Transverse colon (tissue), 4 donors: ENCODE measurements at regions not wholly inside any gene's neighbourhood (a gene's known extent, or its start where the extent isn't known, plus 50 kb on each side); places are given as distances from the start of the nearest gene placed in this dataset.

ENCODE experiments used
- EP300 ChIP-seq: sonication (generic); formaldehyde crosslinking; IDR thresholded peaks from one replicate; pipeline ENCODE4 v1.6.1; 2017; ENCODE audit warnings: antibody characterized with exemption, low read depth
- POLR2A ChIP-seq: fragments of 450-650 bp; IDR thresholded peaks from one replicate; pipeline ENCODE4 v1.6.1; 2016; ENCODE audit warnings: antibody characterized with exemption, mild to moderate bottlenecking, moderate library complexity
- POLR2AphosphoS5 ChIP-seq, 3 donors: sonication (generic); formaldehyde crosslinking; IDR thresholded peaks; one replicate each; pipeline ENCODE4 v1.6.1; 2016; ENCODE audit warnings: antibody characterized with exemption in 3 of 3
- TF ChIP-seq, protein P1 (sequence below), 5 experiments: fragments of 200-600 bp in 3 of 5; fragments of 450-650 bp in 2 of 5; sonication (generic) in 3 of 5; IDR thresholded peaks; 1 replicate in 2 of 5; 2 replicates in 3 of 5; pipeline ENCODE4 v1.5.1; 2016 to 2017; ENCODE audit warnings: antibody characterized with exemption in 5 of 5, inconsistent platforms in 3 of 5, mild to moderate bottlenecking in 2 of 5, moderate library complexity in 1 of 5

- TF ChIP-seq POLR2A (no peak), EP300 (no peak), POLR2AphosphoS5 (IDR thresholded peaks at IDR 0.05) (no peak)
- TF ChIP-seq, protein P1, sequence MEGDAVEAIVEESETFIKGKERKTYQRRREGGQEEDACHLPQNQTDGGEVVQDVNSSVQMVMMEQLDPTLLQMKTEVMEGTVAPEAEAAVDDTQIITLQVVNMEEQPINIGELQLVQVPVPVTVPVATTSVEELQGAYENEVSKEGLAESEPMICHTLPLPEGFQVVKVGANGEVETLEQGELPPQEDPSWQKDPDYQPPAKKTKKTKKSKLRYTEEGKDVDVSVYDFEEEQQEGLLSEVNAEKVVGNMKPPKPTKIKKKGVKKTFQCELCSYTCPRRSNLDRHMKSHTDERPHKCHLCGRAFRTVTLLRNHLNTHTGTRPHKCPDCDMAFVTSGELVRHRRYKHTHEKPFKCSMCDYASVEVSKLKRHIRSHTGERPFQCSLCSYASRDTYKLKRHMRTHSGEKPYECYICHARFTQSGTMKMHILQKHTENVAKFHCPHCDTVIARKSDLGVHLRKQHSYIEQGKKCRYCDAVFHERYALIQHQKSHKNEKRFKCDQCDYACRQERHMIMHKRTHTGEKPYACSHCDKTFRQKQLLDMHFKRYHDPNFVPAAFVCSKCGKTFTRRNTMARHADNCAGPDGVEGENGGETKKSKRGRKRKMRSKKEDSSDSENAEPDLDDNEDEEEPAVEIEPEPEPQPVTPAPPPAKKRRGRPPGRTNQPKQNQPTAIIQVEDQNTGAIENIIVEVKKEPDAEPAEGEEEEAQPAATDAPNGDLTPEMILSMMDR (IDR thresholded peaks at IDR 0.05), result no peak
These were observed 1465.3 kb upstream of the GBE1 start for GRCh38 chr3:83226751-83227150.
